ENCODE measurements at regions not wholly inside any gene's neighbourhood (a gene's known extent, or its start where the extent isn't known, plus 50 kb on each side); places are given as distances from the start of the nearest gene placed in this dataset.
"Not testable (repeated sequence)": the region's sequence is repeated elsewhere in the genome, so short reads cannot be mapped to it uniquely, and the experiment has no call there.

- DNase-seq: no peak
These were observed 181.5 kb downstream of the CWF19L2 start for GRCh38 chr11:107276077-107276476.

- DNase-seq: no peak
These were observed 182.0 kb downstream of the CWF19L2 start for GRCh38 chr11:107275632-107276031.

GRCh38 chr11:107274138-107274537 lies 183.5 kb downstream of the CWF19L2 start:
- no peak for DNase-seq

- DNase-seq: no peak
These were observed 185.1 kb downstream of the CWF19L2 start for GRCh38 chr11:107272561-107272960.

GRCh38 chr11:107271425-107271824 lies 186.2 kb downstream of the CWF19L2 start:
- DNase-seq: no peak

- DNase-seq: no peak
These were observed 188.6 kb downstream of the CWF19L2 start for GRCh38 chr11:107268977-107269376.

GRCh38 chr11:107266455-107266854 lies 191.2 kb downstream of the CWF19L2 start:
- DNase-seq: no peak

GRCh38 chr11:107265591-107266121 lies 192.0 kb downstream of the CWF19L2 start:
- DNase-seq: no peak

GRCh38 chr11:107263844-107264563 lies 193.6 kb downstream of the CWF19L2 start:
- DNase-seq: no peak

- DNase-seq: no peak
These were observed 197.8 kb downstream of the CWF19L2 start for GRCh38 chr11:107259811-107260221.

GRCh38 chr11:107257710-107258109 lies 199.9 kb downstream of the CWF19L2 start:
- no peak for DNase-seq

GRCh38 chr11:107253661-107254060 lies 204.0 kb downstream of the CWF19L2 start:
- not testable (repeated sequence) for DNase-seq

GRCh38 chr11:107252429-107253161 lies 205.0 kb downstream of the CWF19L2 start:
- no peak for DNase-seq

- no peak for DNase-seq
These were observed 206.3 kb downstream of the CWF19L2 start for GRCh38 chr11:107251298-107251697.

GRCh38 chr11:107250017-107250416 lies 207.6 kb downstream of the CWF19L2 start:
- no peak for DNase-seq

GRCh38 chr11:107249054-107249453 lies 208.6 kb downstream of the CWF19L2 start:
- no peak for DNase-seq

GRCh38 chr11:107247167-107247861 lies 210.3 kb downstream of the CWF19L2 start:
- no peak for DNase-seq

GRCh38 chr11:107243929-107244328 lies 213.7 kb downstream of the CWF19L2 start:
- no peak for DNase-seq

- no peak for DNase-seq
These were observed 214.2 kb upstream of the GUCY1A2 start for GRCh38 chr11:107232451-107232850.

GRCh38 chr11:107224836-107225235 lies 206.6 kb upstream of the GUCY1A2 start:
- no peak for DNase-seq

GRCh38 chr11:107222916-107223460 lies 204.7 kb upstream of the GUCY1A2 start:
- no peak for DNase-seq

GRCh38 chr11:107222431-107222830 lies 204.2 kb upstream of the GUCY1A2 start:
- no peak for DNase-seq

- DNase-seq: no peak
These were observed 203.5 kb upstream of the GUCY1A2 start for GRCh38 chr11:107221748-107222285.
